ENCODE measurements at regions not wholly inside any gene's neighbourhood (a gene's known extent, or its start where the extent isn't known, plus 50 kb on each side); places are given as distances from the start of the nearest gene placed in this dataset.
"Not testable (repeated sequence)": the region's sequence is repeated elsewhere in the genome, so short reads cannot be mapped to it uniquely, and the experiment has no call there.

GRCh38 chr13:76296751-76297150 lies 589.5 kb downstream of the KCTD12 start:
- H3K27ac ChIP-seq, result no peak overlapping the region
- DNase-seq, result no peak
- H3K36me3 ChIP-seq (ENCODE audit: low read depth, missing control alignments), result no peaks in the 10 kb centered on the region
- TF ChIP-seq POLR2A (IDR thresholded peaks at IDR 0.05), result no peak
- no peak for TF ChIP-seq CTCF (IDR thresholded peaks at IDR 0.05)
- H3K27me3 ChIP-seq, result no peaks in the 10 kb centered on the region
- H3K9me3 ChIP-seq, result no peaks in the 10 kb centered on the region
- no peak overlapping the region for H3K4me3 ChIP-seq
- intact Hi-C loops (cut with DNase I; ENCODE audit: low total_unique reads), result no loop called here
- 90 to 99% methylated on average over 4 of the region's 4 CpGs for WGBS, 2 donors
- H3K4me1 ChIP-seq, result no peaks in the 10 kb centered on the region

- intact Hi-C loops (cut with DNase I; ENCODE audit: low total_unique reads); H3K27ac ChIP-seq; H3K9me3 ChIP-seq; H3K27me3 ChIP-seq; H3K4me1 ChIP-seq; H3K36me3 ChIP-seq (ENCODE audit: low read depth, missing control alignments); DNase-seq: not testable (repeated sequence)
- H3K4me3 ChIP-seq, result peak overlapping the region in 1 of 2 donors; percentile 6
- WGBS, 2 donors, result 34 to 67% methylated on average over 15 to 25 of the region's 25 CpGs
Measured at GRCh38 chr13:76295020-76295419, 591.2 kb downstream of the KCTD12 start.

GRCh38 chr13:76293751-76294150 lies 592.5 kb downstream of the KCTD12 start:
- no peaks in the 10 kb centered on the region for H3K27me3 ChIP-seq
- no peaks in the 10 kb centered on the region for H3K4me1 ChIP-seq
- intact Hi-C loops (cut with DNase I; ENCODE audit: low total_unique reads), result no loop called here
- DNase-seq, result no peak
- H3K27ac ChIP-seq, result no peak overlapping the region
- no peak for TF ChIP-seq CTCF (IDR thresholded peaks at IDR 0.05)
- TF ChIP-seq POLR2A (IDR thresholded peaks at IDR 0.05), result no peak
- no peaks in the 10 kb centered on the region for H3K36me3 ChIP-seq (ENCODE audit: low read depth, missing control alignments)
- H3K9me3 ChIP-seq, result no peaks in the 10 kb centered on the region
- H3K4me3 ChIP-seq, result no peak overlapping the region

- no peak for TF ChIP-seq CTCF (IDR thresholded peaks at IDR 0.05)
- no peak for TF ChIP-seq POLR2A (IDR thresholded peaks at IDR 0.05)
- 34 to 76% methylated on average over 1 of the region's 1 CpG for WGBS, 2 donors
- Histone ChIP-seq H3K4me1 (no peaks in the 10 kb centered on the region), H3K36me3 (ENCODE audit: low read depth, missing control alignments) (no peaks in the 10 kb centered on the region), H3K4me3 (no peak overlapping the region), H3K9me3 (no peaks in the 10 kb centered on the region), H3K27ac (no peak overlapping the region), H3K27me3 (no peaks in the 10 kb centered on the region)
- DNase-seq, result no peak
- intact Hi-C loops (cut with DNase I; ENCODE audit: low total_unique reads), result no loop called here
Measured at GRCh38 chr13:76293346-76293745, 592.9 kb downstream of the KCTD12 start.

- Histone ChIP-seq H3K4me1 (no peaks in the 10 kb centered on the region), H3K27ac (no peak overlapping the region), H3K36me3 (ENCODE audit: low read depth, missing control alignments) (no peaks in the 10 kb centered on the region), H3K4me3 (no peak overlapping the region), H3K27me3 (no peaks in the 10 kb centered on the region), H3K9me3 (no peaks in the 10 kb centered on the region)
- WGBS, 2 donors, result 94 to 95% methylated on average over 3 of the region's 3 CpGs
- intact Hi-C loops (cut with DNase I; ENCODE audit: low total_unique reads), result no loop called here
- no peak for TF ChIP-seq CTCF (IDR thresholded peaks at IDR 0.05)
- TF ChIP-seq POLR2A (IDR thresholded peaks at IDR 0.05), result no peak
- no peak for DNase-seq
Measured at GRCh38 chr13:76292726-76293125, 593.5 kb downstream of the KCTD12 start.

Measured in testis (tissue), 2 donors.